ENCODE measurements at regions not wholly inside any gene's neighbourhood (a gene's known extent, or its start where the extent isn't known, plus 50 kb on each side); places are given as distances from the start of the nearest gene placed in this dataset.

DNA sequence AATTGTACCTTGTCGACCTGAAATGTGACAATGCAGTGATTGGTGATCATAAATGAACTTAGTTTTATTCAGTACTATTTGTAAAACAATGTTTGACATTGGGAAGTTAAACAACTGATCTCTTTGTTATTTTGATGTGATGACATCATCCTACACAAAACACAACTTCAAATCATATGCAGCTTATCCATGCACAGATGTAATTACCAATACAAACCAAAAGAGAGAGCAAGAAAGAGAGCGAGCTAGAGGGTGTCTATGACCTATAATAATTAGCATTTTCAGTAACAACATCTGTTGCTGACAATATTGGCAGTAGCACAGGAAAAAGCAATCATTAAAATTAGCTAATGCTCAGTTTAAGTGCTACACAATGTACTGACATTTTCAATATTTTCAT is 320.9 kb downstream of the UTRN start:
- TF ChIP-seq POLR2AphosphoS5 (IDR thresholded peaks at IDR 0.05) = no peak
- TF ChIP-seq, protein P1, sequence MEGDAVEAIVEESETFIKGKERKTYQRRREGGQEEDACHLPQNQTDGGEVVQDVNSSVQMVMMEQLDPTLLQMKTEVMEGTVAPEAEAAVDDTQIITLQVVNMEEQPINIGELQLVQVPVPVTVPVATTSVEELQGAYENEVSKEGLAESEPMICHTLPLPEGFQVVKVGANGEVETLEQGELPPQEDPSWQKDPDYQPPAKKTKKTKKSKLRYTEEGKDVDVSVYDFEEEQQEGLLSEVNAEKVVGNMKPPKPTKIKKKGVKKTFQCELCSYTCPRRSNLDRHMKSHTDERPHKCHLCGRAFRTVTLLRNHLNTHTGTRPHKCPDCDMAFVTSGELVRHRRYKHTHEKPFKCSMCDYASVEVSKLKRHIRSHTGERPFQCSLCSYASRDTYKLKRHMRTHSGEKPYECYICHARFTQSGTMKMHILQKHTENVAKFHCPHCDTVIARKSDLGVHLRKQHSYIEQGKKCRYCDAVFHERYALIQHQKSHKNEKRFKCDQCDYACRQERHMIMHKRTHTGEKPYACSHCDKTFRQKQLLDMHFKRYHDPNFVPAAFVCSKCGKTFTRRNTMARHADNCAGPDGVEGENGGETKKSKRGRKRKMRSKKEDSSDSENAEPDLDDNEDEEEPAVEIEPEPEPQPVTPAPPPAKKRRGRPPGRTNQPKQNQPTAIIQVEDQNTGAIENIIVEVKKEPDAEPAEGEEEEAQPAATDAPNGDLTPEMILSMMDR (IDR thresholded peaks at IDR 0.05) = no peak
- TF ChIP-seq POLR2A (IDR thresholded peaks at IDR 0.05) = no peak

Measured in gastroesophageal sphincter (tissue), 3 donors.